Psoas muscle (tissue), 7 donors: ENCODE measurements at regions not wholly inside any gene's neighbourhood (a gene's known extent, or its start where the extent isn't known, plus 50 kb on each side); places are given as distances from the start of the nearest gene placed in this dataset.

ENCODE experiments used
- ATAC-seq, 4 donors: fragments of 200-7000 bp; cut with Tn5 transposase; one replicate each; pipeline ENCODE4 v1.9.1; 2020; ENCODE audit warnings: moderate library complexity in 3 of 4, mild to moderate bottlenecking in 2 of 4
- DNase-seq, 2 donors: peaks; one replicate each; pipeline ENCODE4 v3.0.0-alpha.2; 2020
- H3K27ac ChIP-seq: fragments of 200-600 bp; one replicate; pipeline ENCODE4 v1.8.0; 2022
- H3K27me3 ChIP-seq, 3 donors: fragments of 200-600 bp in 1 of 3; one replicate each; pipeline versions ENCODE4 v1.6.1 to v1.8.0; 2013 to 2022; ENCODE audit warnings: low read length in 2 of 3, mild to moderate bottlenecking in 2 of 3, moderate library complexity in 1 of 3; ENCODE audit not compliant: insufficient read depth in 3 of 3
- H3K36me3 ChIP-seq, 2 donors: fragments of 200-600 bp in 1 of 2; one replicate each; pipeline versions ENCODE4 v1.6.1 to v1.8.0; 2013 to 2022; ENCODE audit warnings: low read depth in 1 of 2, mild to moderate bottlenecking in 1 of 2, moderate library complexity in 1 of 2; ENCODE audit not compliant: insufficient read depth in 1 of 2
- H3K4me1 ChIP-seq: fragments of 200-600 bp; one replicate; pipeline ENCODE4 v1.8.0; 2022
- H3K4me3 ChIP-seq: fragments of 200-600 bp; one replicate; pipeline ENCODE4 v1.8.0; 2022; ENCODE audit warnings: mild to moderate bottlenecking
- H3K9me3 ChIP-seq: fragments of 200-600 bp; one replicate; pipeline ENCODE4 v1.8.0; 2022
- CTCF ChIP-seq: fragments of 200-600 bp; IDR thresholded peaks from one replicate; pipeline ENCODE4 v1.8.0; 2022; ENCODE audit warnings: antibody characterized with exemption
- WGBS, 3 donors: extraction: QIAGEN DNeasy Blood & Tissue Kit; methylation state at CpG; one replicate each; pipeline versions ENCODE4 v1.1.6 to v1.1.7; 2013; 5-methylcytosine and 5-hydroxymethylcytosine counted together
- intact Hi-C, 2 donors: fragments of 100-400 bp; cut with DNase I; formaldehyde crosslinking; loops; one replicate each; pipeline versions ENCODE4 v1.11.0 to v1.14.2; 2022
- donor health status: healthy with polysubstance abuse.
- donor health status: DM: no; HTN: no; CAD: no; lungs with moderate emphysema.
- donor health status: Bipolar disorder and iron deficiency.
- donor health status: healthy.
- donor health status: DM: yes; HTN: yes; CAD: no.
- donor health status: DM: no; HTN: no; CAD: no.
- donor health status: DM: yes; HTN: yes; CAD: no.

GRCh38 chr12:4052691-4053090, 179.5 kb upstream of the PARP11 start:
- no peak for ATAC-seq
- Histone ChIP-seq H3K27ac (no peak overlapping the region), H3K36me3 (no peaks in the 10 kb centered on the region), H3K4me1 (no peaks in the 10 kb centered on the region), H3K9me3 (no peaks in the 10 kb centered on the region), H3K4me3 (no peak overlapping the region), H3K27me3 (peaks cover 0 to 3% (median 0%) of the 10 kb centered on the region in 3 donors)
- no peak for DNase-seq
- intact Hi-C loops, result no loop called here
- no peak for TF ChIP-seq CTCF
- 78 to 87% (median 84%) methylated on average over 3 of the region's 3 CpGs for WGBS, 3 donors

DNA sequence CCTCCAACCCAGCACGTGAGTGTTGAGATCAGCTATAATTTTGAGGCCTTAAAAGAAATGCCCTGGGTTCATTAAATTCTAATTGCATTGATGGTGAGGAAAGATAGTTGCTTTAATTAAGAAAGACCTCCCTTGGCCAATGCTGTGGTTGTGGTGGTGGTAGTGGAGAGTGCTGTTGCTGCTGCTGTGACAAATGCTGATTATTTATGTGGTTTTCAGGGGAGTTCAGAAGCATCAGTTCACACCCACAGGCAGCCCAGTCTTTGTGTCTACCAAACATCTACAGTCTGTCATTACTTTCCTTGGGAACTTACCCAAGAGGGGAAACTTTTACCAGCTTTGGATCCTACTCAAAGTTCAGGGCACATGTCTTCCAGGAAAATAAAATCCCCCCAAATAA, 178.4 kb upstream of the PARP11 start:
- ATAC-seq, result no peak
- no peak for DNase-seq
- H3K4me1 ChIP-seq, result no peaks in the 10 kb centered on the region
- no peak for TF ChIP-seq CTCF
- H3K36me3 ChIP-seq, result no peaks in the 10 kb centered on the region
- no peak overlapping the region for H3K27ac ChIP-seq
- peaks cover 0 to 6% (median 0%) of the 10 kb centered on the region in 3 donors for H3K27me3 ChIP-seq
- no peaks in the 10 kb centered on the region for H3K9me3 ChIP-seq
- intact Hi-C loops, result no loop called here
- WGBS, 3 donors, result 59 to 83% (median 67%) methylated on average over 1 of the region's 1 CpG
- no peak overlapping the region for H3K4me3 ChIP-seq

DNA sequence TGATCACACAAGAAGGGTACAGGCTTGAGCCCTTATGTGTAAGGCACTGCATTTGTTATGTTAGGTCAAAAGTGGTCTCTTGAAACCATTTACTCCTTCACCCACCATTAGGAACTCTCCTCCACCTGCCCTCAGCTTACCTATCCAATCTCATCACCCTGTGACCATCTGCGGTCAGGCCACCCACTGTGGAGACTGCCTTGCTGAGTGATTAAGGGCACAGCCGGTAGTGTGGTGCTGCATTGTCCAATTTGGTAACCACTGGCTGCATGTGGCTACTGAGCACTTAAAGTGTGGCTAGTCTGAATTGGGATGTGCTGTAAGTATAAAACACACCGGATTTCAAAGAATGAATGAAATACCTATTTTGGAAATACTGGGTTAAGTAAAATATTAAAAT, 177.1 kb upstream of the PARP11 start:
- Histone ChIP-seq H3K9me3 (no peaks in the 10 kb centered on the region), H3K27me3 (peaks cover 0 to 10% (median 0%) of the 10 kb centered on the region in 3 donors), H3K4me3 (no peak overlapping the region), H3K27ac (no peak overlapping the region), H3K4me1 (no peaks in the 10 kb centered on the region), H3K36me3 (no peaks in the 10 kb centered on the region)
- DNase-seq (no peak), ATAC-seq (no peak)
- TF ChIP-seq CTCF, result no peak
- WGBS, 3 donors, result 88 to 91% (median 88%) methylated on average over 3 of the region's 3 CpGs
- intact Hi-C loops, result no loop called here

DNA sequence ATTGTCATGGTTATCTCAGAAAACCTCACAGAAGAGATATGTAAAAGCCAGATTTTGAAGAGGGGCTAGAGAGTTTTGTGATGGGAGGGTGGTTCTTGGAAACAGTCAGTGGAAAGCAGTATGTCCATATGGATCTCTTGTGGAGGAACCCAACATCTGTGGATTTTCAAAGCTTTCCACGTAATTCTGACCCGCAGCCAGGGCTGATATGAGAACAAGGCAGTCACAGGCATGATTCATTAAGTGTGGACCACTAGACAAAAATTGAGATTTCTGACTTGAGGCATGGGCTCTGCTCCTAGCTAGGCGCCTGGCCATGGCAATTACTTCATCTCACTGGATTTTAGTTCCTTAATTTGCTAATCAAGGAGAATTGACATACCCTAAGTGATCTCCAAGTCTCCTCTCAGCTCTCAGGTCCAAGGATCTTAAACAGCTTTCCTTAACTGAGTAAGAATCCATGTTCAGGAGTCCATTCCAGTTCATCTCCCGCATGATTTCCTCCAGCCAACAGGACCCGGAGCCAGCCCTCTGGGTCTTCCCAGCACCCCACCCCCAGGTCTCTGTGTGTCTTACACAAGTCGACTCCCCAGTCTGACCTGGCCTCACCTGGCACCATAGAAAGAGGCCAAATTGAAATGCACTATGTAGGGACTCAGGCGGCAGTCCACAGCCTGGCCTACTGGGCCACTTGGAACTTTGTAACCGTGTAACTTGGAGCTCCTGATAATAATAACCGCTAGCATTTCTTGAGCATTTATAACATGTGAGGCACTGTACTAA, 176.3 kb upstream of the PARP11 start:
- H3K27ac ChIP-seq, result no peak overlapping the region
- H3K4me3 ChIP-seq, result no peak overlapping the region
- no peak for TF ChIP-seq CTCF
- 83 to 87% (median 83%) methylated on average over 9 of the region's 9 CpGs for WGBS, 3 donors
- no peaks in the 10 kb centered on the region for H3K9me3 ChIP-seq
- intact Hi-C loops, result no loop called here
- no peaks in the 10 kb centered on the region for H3K36me3 ChIP-seq
- no peaks in the 10 kb centered on the region for H3K4me1 ChIP-seq
- H3K27me3 ChIP-seq, result peaks cover 0 to 10% (median 3%) of the 10 kb centered on the region in 3 donors
- no peak for ATAC-seq
- DNase-seq, result no peak

DNA sequence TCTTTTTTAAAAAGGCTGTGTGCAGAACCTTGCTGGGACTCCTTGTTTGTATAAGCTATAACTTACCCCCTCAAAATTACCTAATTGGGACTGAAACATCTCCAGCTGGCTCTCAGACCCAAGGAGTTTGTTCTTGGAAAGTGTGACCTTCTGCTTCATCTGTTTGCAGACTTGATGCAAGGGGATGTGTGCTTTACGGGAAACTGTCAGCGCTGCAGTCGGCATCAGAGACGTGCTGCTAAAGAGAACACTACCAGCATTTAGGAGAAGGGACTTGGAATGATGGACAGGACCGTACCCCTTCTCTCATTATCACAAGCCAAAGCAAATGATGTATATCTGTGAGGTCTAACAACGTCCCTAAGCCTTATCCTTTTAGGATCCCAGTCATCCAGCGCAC, 174.2 kb upstream of the PARP11 start:
- Histone ChIP-seq H3K4me3 (no peak overlapping the region), H3K27ac (no peak overlapping the region), H3K4me1 (no peaks in the 10 kb centered on the region), H3K27me3 (peaks cover 0 to 10% (median 3%) of the 10 kb centered on the region in 3 donors), H3K36me3 (no peaks in the 10 kb centered on the region), H3K9me3 (no peaks in the 10 kb centered on the region)
- intact Hi-C loops, result no loop called here
- no peak for TF ChIP-seq CTCF
- DNase-seq, result no peak
- WGBS, 3 donors, result 93 to 95% (median 94%) methylated on average over 7 of the region's 7 CpGs
- no peak for ATAC-seq
